ENCODE measurements at regions not wholly inside any gene's neighbourhood (a gene's known extent, or its start where the extent isn't known, plus 50 kb on each side); places are given as distances from the start of the nearest gene placed in this dataset.

- intact Hi-C loops (cut with DNase I; ENCODE audit: low total_unique reads) (no loop called here), in situ Hi-C loops (cut with MboI; ENCODE audit: low sequenced_read_pairs in 4 of 4) (no loop called here)
- Histone ChIP-seq H3K4me3 (no peak overlapping the region), H3K27ac (no peak overlapping the region), H3K27me3 (no peaks in the 10 kb centered on the region), H3K4me1 (no peaks in the 10 kb centered on the region), H3K9me3 (no peaks in the 10 kb centered on the region), H3K36me3 (no peaks in the 10 kb centered on the region)
- TF ChIP-seq, protein P1, sequence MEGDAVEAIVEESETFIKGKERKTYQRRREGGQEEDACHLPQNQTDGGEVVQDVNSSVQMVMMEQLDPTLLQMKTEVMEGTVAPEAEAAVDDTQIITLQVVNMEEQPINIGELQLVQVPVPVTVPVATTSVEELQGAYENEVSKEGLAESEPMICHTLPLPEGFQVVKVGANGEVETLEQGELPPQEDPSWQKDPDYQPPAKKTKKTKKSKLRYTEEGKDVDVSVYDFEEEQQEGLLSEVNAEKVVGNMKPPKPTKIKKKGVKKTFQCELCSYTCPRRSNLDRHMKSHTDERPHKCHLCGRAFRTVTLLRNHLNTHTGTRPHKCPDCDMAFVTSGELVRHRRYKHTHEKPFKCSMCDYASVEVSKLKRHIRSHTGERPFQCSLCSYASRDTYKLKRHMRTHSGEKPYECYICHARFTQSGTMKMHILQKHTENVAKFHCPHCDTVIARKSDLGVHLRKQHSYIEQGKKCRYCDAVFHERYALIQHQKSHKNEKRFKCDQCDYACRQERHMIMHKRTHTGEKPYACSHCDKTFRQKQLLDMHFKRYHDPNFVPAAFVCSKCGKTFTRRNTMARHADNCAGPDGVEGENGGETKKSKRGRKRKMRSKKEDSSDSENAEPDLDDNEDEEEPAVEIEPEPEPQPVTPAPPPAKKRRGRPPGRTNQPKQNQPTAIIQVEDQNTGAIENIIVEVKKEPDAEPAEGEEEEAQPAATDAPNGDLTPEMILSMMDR (IDR thresholded peaks at IDR 0.05 in 4 of 5, conservative IDR thresholded peaks at IDR 0.05 in 1 of 5), result no peak
- no peak for TF ChIP-seq POLR2A (IDR thresholded peaks at IDR 0.05)
- no peak for ATAC-seq
- DNase-seq, result peak in 1 of 2 donors; percentile 2
Observed at GRCh38 chr10:124240839-124241291, 147.5 kb upstream of the CHST15 start.

- TF ChIP-seq, protein P1 (IDR thresholded peaks at IDR 0.05 in 4 of 5, conservative IDR thresholded peaks at IDR 0.05 in 1 of 5), result no peak
- TF ChIP-seq POLR2A (IDR thresholded peaks at IDR 0.05), result no peak
- H3K27me3 ChIP-seq, result no peaks in the 10 kb centered on the region
- no peak for ATAC-seq
- in situ Hi-C loops (cut with MboI; ENCODE audit: low sequenced_read_pairs in 4 of 4), result no loop called here
- H3K4me1 ChIP-seq, result no peaks in the 10 kb centered on the region
- no peak overlapping the region for H3K27ac ChIP-seq
- no peak overlapping the region for H3K4me3 ChIP-seq
- H3K9me3 ChIP-seq, result no peaks in the 10 kb centered on the region
- intact Hi-C loops (cut with DNase I; ENCODE audit: low total_unique reads), result no loop called here
- peak in 1 of 2 donors; percentile 2 for DNase-seq
- no peaks in the 10 kb centered on the region for H3K36me3 ChIP-seq
Observed at GRCh38 chr10:124239696-124240095, 146.3 kb upstream of the CHST15 start.

GRCh38 chr10:124239134-124239533 is 145.7 kb upstream of the CHST15 start:
- ATAC-seq (no peak), DNase-seq (no peak)
- in situ Hi-C loops (cut with MboI; ENCODE audit: low sequenced_read_pairs in 4 of 4) (no loop called here), intact Hi-C loops (cut with DNase I; ENCODE audit: low total_unique reads) (no loop called here)
- Histone ChIP-seq H3K9me3 (no peaks in the 10 kb centered on the region), H3K4me3 (no peak overlapping the region), H3K4me1 (no peaks in the 10 kb centered on the region), H3K27me3 (no peaks in the 10 kb centered on the region), H3K36me3 (no peaks in the 10 kb centered on the region), H3K27ac (no peak overlapping the region)
- TF ChIP-seq POLR2A (IDR thresholded peaks at IDR 0.05), result no peak
- TF ChIP-seq, protein P1 (IDR thresholded peaks at IDR 0.05 in 4 of 5, conservative IDR thresholded peaks at IDR 0.05 in 1 of 5), result no peak

- H3K36me3 ChIP-seq, result no peaks in the 10 kb centered on the region
- in situ Hi-C loops (cut with MboI; ENCODE audit: low sequenced_read_pairs in 4 of 4), result no loop called here
- no peak overlapping the region for H3K4me3 ChIP-seq
- no peak overlapping the region for H3K27ac ChIP-seq
- H3K9me3 ChIP-seq, result no peaks in the 10 kb centered on the region
- no peaks in the 10 kb centered on the region for H3K27me3 ChIP-seq
- intact Hi-C loops (cut with DNase I; ENCODE audit: low total_unique reads), result no loop called here
- no peak for ATAC-seq
- no peaks in the 10 kb centered on the region for H3K4me1 ChIP-seq
- DNase-seq, result no peak
- TF ChIP-seq, protein P1 (IDR thresholded peaks at IDR 0.05 in 4 of 5, conservative IDR thresholded peaks at IDR 0.05 in 1 of 5), result no peak
- TF ChIP-seq POLR2A (IDR thresholded peaks at IDR 0.05), result no peak
Observed at GRCh38 chr10:124238367-124238766, 145.0 kb upstream of the CHST15 start.

- TF ChIP-seq, protein P1 (IDR thresholded peaks at IDR 0.05 in 4 of 5, conservative IDR thresholded peaks at IDR 0.05 in 1 of 5), result no peak
- TF ChIP-seq POLR2A (IDR thresholded peaks at IDR 0.05), result no peak
- DNase-seq, result no peak
- in situ Hi-C loops (cut with MboI; ENCODE audit: low sequenced_read_pairs in 4 of 4) (no loop called here), intact Hi-C loops (cut with DNase I; ENCODE audit: low total_unique reads) (no loop called here)
- peaks cover 0 to under 1% of the 10 kb centered on the region in 2 donors for H3K4me1 ChIP-seq
- H3K27me3 ChIP-seq, result no peaks in the 10 kb centered on the region
- H3K36me3 ChIP-seq, result no peaks in the 10 kb centered on the region
- ATAC-seq, result no peak
- H3K27ac ChIP-seq, result no peak overlapping the region
- H3K9me3 ChIP-seq, result no peaks in the 10 kb centered on the region
- H3K4me3 ChIP-seq, result no peak overlapping the region
Observed at GRCh38 chr10:124237282-124237961, 144.0 kb upstream of the CHST15 start.

Data from gastrocnemius medialis (tissue), 4 donors.